Caco-2 (cell line): ENCODE measurements at regions not wholly inside any gene's neighbourhood (a gene's known extent, or its start where the extent isn't known, plus 50 kb on each side); places are given as distances from the start of the nearest gene placed in this dataset.

Source experiments
- BruUV-seq: library from RNA; stranded (reverse); fragments of 400-500 nt; replicated peaks from 2 replicates; lab custom pipeline; 2021; lab: Mats Ljungman, UMichigan
- CTCF ChIA-PET: fragments of 300-600 bp; sonication (Branson Sonifier 250); formaldehyde crosslinking; loops from one replicate; lab custom pipeline; 2022; ENCODE audit warnings: antibody characterized with exemption; lab: Charles Lee
- POLR2A ChIA-PET: fragments of 300-600 bp; sonication (Branson Sonifier 250); formaldehyde crosslinking; loops from one replicate; lab custom pipeline; 2022; ENCODE audit warnings: antibody characterized with exemption; lab: Charles Lee
- DNase-seq, 2 experiments: peaks; one replicate each; pipeline versions ENCODE4 v3.0.0 to v3.0.0-alpha.2; 2020 to 2022
- H3K27me3 ChIP-seq: replicated peaks from 2 replicates; pipeline ENCODE4 v1.6.0; 2011; ENCODE audit warnings: low read length; ENCODE audit not compliant: control insufficient read depth, insufficient read depth
- H3K36me3 ChIP-seq: 2 replicates; pipeline ENCODE4 v1.5.1; 2011; ENCODE audit warnings: low read length; ENCODE audit not compliant: control insufficient read depth, insufficient read depth
- H3K4me1 ChIP-seq: fragments of 250-450 bp; sonication (Bioruptor Pico); 2 replicates; pipeline ENCODE4 v1.5.1; 2020; ENCODE audit warnings: mild to moderate bottlenecking
- H3K4me3 ChIP-seq: 2 replicates; pipeline ENCODE4 v1.5.1; 2011; ENCODE audit warnings: low read depth, mild to moderate bottlenecking, control low read depth, low read length
- H3K9me3 ChIP-seq: fragments of 250-450 bp; sonication (Bioruptor Pico); 2 replicates; pipeline ENCODE4 v1.5.1; 2020; ENCODE audit warnings: mild to moderate bottlenecking, moderate library complexity
- H3K27ac Mint-ChIP-seq: one replicate; pipeline ENCODE4 v1.8.0; 2022; ENCODE audit warnings: mixed read lengths; ENCODE audit not compliant: unreplicated experiment
- H3K27me3 Mint-ChIP-seq: one replicate; pipeline ENCODE4 v1.8.0; 2022; ENCODE audit warnings: mixed read lengths; ENCODE audit not compliant: insufficient read depth, unreplicated experiment
- H3K36me3 Mint-ChIP-seq: one replicate; pipeline ENCODE4 v1.8.0; 2022; ENCODE audit warnings: mild to moderate bottlenecking, mixed read lengths; ENCODE audit not compliant: insufficient read depth, unreplicated experiment
- H3K4me1 Mint-ChIP-seq: one replicate; pipeline ENCODE4 v1.8.0; 2022; ENCODE audit warnings: low read depth, mixed read lengths; ENCODE audit not compliant: unreplicated experiment
- H3K4me3 Mint-ChIP-seq: one replicate; pipeline ENCODE4 v1.8.0; 2022; ENCODE audit warnings: mild to moderate bottlenecking, moderate library complexity, mixed read lengths; ENCODE audit not compliant: unreplicated experiment
- H3K9me3 Mint-ChIP-seq: one replicate; pipeline ENCODE4 v1.8.0; 2022; ENCODE audit warnings: mixed read lengths; ENCODE audit not compliant: unreplicated experiment
- intact Hi-C: fragments of 100-400 bp; cut with micrococcal nuclease; formaldehyde crosslinking; loops from one replicate; pipeline ENCODE4 v1.10.0; 2022; ENCODE audit not compliant: unreplicated experiment
- TF ChIP-seq, protein P1 (sequence below), 2 experiments: fragments of 200-600 bp in 1 of 2; IDR thresholded peaks; 1 replicate in 1 of 2; 2 replicates in 1 of 2; pipeline versions ENCODE4 v1.5.1 to v1.8.0; 2011 to 2022; ENCODE audit warnings: antibody characterized with exemption in 1 of 2, control low read depth in 1 of 2, inconsistent platforms in 1 of 2, low read depth in 1 of 2, low read length in 1 of 2, mild to moderate bottlenecking in 1 of 2, moderate library complexity in 1 of 2; ENCODE audit not compliant: insufficient read depth in 1 of 2, severe bottlenecking in 1 of 2, unreplicated experiment in 1 of 2

DNA sequence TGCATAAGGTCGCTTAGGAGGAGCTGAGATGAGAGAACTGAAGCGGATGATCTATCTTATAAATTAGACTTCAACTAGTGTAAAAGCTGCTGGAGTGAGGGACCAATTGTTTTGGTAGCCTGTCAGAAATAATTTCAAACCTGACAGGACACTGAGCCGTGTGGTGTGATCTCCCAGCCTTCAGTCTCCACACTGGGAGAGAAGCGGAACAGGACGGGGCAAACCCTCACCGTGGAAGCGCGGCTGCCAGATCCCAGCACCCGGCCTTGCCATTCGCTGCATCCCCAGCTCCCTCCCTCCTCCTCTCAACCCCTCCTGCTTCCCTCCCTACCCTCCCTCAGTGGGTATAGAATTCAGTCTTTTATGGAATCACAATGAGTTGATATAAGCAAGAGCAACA lies 900.1 kb upstream of the SLC35B3 start:
- Histone ChIP-seq H3K27me3 (no peaks in the 10 kb centered on the region), H3K9me3 (no peaks in the 10 kb centered on the region), H3K36me3 (no peaks in the 10 kb centered on the region), H3K4me1 (no peaks in the 10 kb centered on the region), H3K4me3 (no peak overlapping the region)
- TF ChIP-seq, protein P1, sequence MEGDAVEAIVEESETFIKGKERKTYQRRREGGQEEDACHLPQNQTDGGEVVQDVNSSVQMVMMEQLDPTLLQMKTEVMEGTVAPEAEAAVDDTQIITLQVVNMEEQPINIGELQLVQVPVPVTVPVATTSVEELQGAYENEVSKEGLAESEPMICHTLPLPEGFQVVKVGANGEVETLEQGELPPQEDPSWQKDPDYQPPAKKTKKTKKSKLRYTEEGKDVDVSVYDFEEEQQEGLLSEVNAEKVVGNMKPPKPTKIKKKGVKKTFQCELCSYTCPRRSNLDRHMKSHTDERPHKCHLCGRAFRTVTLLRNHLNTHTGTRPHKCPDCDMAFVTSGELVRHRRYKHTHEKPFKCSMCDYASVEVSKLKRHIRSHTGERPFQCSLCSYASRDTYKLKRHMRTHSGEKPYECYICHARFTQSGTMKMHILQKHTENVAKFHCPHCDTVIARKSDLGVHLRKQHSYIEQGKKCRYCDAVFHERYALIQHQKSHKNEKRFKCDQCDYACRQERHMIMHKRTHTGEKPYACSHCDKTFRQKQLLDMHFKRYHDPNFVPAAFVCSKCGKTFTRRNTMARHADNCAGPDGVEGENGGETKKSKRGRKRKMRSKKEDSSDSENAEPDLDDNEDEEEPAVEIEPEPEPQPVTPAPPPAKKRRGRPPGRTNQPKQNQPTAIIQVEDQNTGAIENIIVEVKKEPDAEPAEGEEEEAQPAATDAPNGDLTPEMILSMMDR (IDR thresholded peaks at IDR 0.05; ENCODE audit: insufficient read depth in 1 of 2, low read depth in 1 of 2, low read length in 1 of 2, severe bottlenecking in 1 of 2, unreplicated experiment in 1 of 2), result no peak
- Mint-ChIP-seq H3K27me3 (no peaks in the 10 kb centered on the region), H3K4me3 (no peak overlapping the region), H3K27ac (no peak overlapping the region), H3K9me3 (no peaks in the 10 kb centered on the region), H3K4me1 (no peaks in the 10 kb centered on the region), H3K36me3 (no peaks in the 10 kb centered on the region)
- POLR2A ChIA-PET, result no interaction called here
- CTCF ChIA-PET, result no interaction called here
- no TSS peak for BruUV-seq
- intact Hi-C loops, result no loop called here
- DNase-seq, result no peak

DNA sequence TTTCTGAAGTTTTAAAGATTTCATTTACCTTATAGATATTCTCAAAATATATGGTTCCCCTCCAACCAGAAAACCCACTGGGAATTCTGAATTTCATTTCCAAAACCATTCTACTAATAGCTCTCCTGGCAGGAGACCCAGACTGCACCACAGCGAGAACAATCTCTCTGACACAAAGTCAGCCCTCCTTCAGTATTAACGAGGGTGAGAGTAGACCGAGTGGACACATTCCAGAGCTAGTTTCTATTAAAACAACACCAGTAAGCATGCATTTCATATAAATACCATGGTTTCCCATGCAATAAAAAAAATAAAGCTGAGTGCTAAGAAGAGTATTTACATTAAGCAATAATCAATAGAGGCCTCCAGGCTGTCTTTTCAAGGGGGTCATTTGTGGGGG lies 899.6 kb upstream of the SLC35B3 start:
- CTCF ChIA-PET, result no interaction called here
- Mint-ChIP-seq H3K9me3 (no peaks in the 10 kb centered on the region), H3K4me1 (no peaks in the 10 kb centered on the region), H3K27ac (no peak overlapping the region), H3K27me3 (no peaks in the 10 kb centered on the region), H3K36me3 (no peaks in the 10 kb centered on the region), H3K4me3 (no peak overlapping the region)
- TF ChIP-seq, protein P1 (IDR thresholded peaks at IDR 0.05; ENCODE audit: insufficient read depth in 1 of 2, low read depth in 1 of 2, low read length in 1 of 2, severe bottlenecking in 1 of 2, unreplicated experiment in 1 of 2), result no peak
- Histone ChIP-seq H3K4me1 (no peaks in the 10 kb centered on the region), H3K27me3 (no peaks in the 10 kb centered on the region), H3K9me3 (no peaks in the 10 kb centered on the region), H3K4me3 (no peak overlapping the region), H3K36me3 (no peaks in the 10 kb centered on the region)
- POLR2A ChIA-PET, result no interaction called here
- no peak for DNase-seq
- no TSS peak for BruUV-seq
- intact Hi-C loops, result no loop called here

DNA sequence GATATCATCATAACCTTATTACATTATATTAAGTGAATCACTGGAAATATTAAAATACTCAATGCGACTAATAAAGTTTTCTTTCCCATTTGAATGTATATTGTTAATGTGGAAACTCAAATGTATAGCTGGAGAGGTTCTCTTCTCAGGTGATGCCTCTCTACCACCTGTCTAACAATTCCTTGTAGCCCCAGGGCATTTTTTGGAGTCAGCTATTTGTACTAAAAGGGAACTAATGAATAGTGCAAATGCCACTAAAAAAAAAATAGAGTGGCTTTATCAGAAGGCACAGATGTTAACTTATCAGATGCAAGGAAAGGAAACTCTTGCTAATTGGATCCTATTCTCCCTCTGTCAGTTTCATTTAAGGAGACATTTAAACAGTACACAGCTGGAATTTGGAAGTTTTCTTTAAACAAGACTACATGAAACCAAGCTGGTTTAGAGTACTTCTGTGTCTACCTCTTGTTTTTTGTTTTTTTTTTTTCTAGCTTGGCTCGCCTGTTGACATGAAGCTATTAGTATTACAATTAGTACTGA lies 897.0 kb upstream of the SLC35B3 start:
- no peaks in the 10 kb centered on the region for H3K4me1 Mint-ChIP-seq
- intact Hi-C loops, result no loop called here
- no TSS peak for BruUV-seq
- no peaks in the 10 kb centered on the region for H3K4me1 ChIP-seq
- no peak overlapping the region for H3K4me3 ChIP-seq
- H3K36me3 Mint-ChIP-seq, result no peaks in the 10 kb centered on the region
- no peaks in the 10 kb centered on the region for H3K27me3 Mint-ChIP-seq
- H3K27me3 ChIP-seq, result no peaks in the 10 kb centered on the region
- ChIA-PET CTCF (no interaction called here), POLR2A (no interaction called here)
- peaks cover 19% of the 10 kb centered on the region for H3K9me3 Mint-ChIP-seq
- DNase-seq, result no peak
- no peaks in the 10 kb centered on the region for H3K36me3 ChIP-seq
- TF ChIP-seq, protein P1 (IDR thresholded peaks at IDR 0.05; ENCODE audit: insufficient read depth in 1 of 2, low read depth in 1 of 2, low read length in 1 of 2, severe bottlenecking in 1 of 2, unreplicated experiment in 1 of 2), result no peak
- H3K4me3 Mint-ChIP-seq, result no peak overlapping the region
- H3K27ac Mint-ChIP-seq, result no peak overlapping the region
- no peaks in the 10 kb centered on the region for H3K9me3 ChIP-seq
